MCF 10A (cell line): ENCODE measurements at regions not wholly inside any gene's neighbourhood (a gene's known extent, or its start where the extent isn't known, plus 50 kb on each side); places are given as distances from the start of the nearest gene placed in this dataset.

Source experiments
- BruUV-seq: library from RNA; stranded (reverse); fragments of 400-500 nt; replicated peaks from 2 replicates; lab custom pipeline; 2021; lab: Mats Ljungman, UMichigan
- CTCF ChIA-PET: fragments of 300-600 bp; sonication (Branson Sonifier 250); formaldehyde crosslinking; extraction: SDS; loops from one replicate; lab custom pipeline; 2021; ENCODE audit warnings: antibody characterized with exemption, inconsistent platforms; lab: Yijun Ruan, JAX
- POLR2A ChIA-PET: fragments of 300-600, 350-650 bp; sonication (Branson Sonifier 250); formaldehyde crosslinking; extraction: SDS; loops from one replicate; lab custom pipeline; 2020; ENCODE audit warnings: antibody characterized with exemption, inconsistent platforms; lab: Yijun Ruan, JAX
- DNase-seq: peaks from one replicate; pipeline ENCODE4 v3.0.0-alpha.2; 2018; ENCODE audit not compliant: unreplicated experiment
- H3K27ac Mint-ChIP-seq: one replicate; pipeline ENCODE4 v1.8.0; 2022; ENCODE audit warnings: mild to moderate bottlenecking, low read depth, mixed read lengths; ENCODE audit not compliant: unreplicated experiment
- H3K27me3 Mint-ChIP-seq: one replicate; pipeline ENCODE4 v1.8.0; 2022; ENCODE audit warnings: mixed read lengths; ENCODE audit not compliant: insufficient read depth, unreplicated experiment
- H3K36me3 Mint-ChIP-seq: one replicate; pipeline ENCODE4 v1.8.0; 2022; ENCODE audit warnings: mild to moderate bottlenecking, moderate library complexity, mixed read lengths; ENCODE audit not compliant: insufficient read depth, unreplicated experiment
- H3K4me1 Mint-ChIP-seq: one replicate; pipeline ENCODE4 v1.8.0; 2022; ENCODE audit warnings: mixed read lengths; ENCODE audit not compliant: insufficient read depth, unreplicated experiment
- H3K4me3 Mint-ChIP-seq: one replicate; pipeline ENCODE4 v1.8.0; 2022; ENCODE audit warnings: mild to moderate bottlenecking, moderate library complexity, mixed read lengths; ENCODE audit not compliant: unreplicated experiment
- H3K9me3 Mint-ChIP-seq: one replicate; pipeline ENCODE4 v1.8.0; 2022; ENCODE audit warnings: mixed read lengths; ENCODE audit not compliant: unreplicated experiment
- intact Hi-C: fragments of 100-400 bp; cut with micrococcal nuclease; formaldehyde crosslinking; loops from 2 replicates; pipeline ENCODE4 v1.14.1; 2022
- TF ChIP-seq, protein P1 (sequence below): fragments of 200-600 bp; IDR thresholded peaks from one replicate; pipeline ENCODE4 v1.8.0; 2022; ENCODE audit warnings: antibody characterized with exemption, mild to moderate bottlenecking; ENCODE audit not compliant: unreplicated experiment

- H3K4me1 Mint-ChIP-seq: peaks cover 8% of the 10 kb centered on the region
- no peaks in the 10 kb centered on the region for H3K9me3 Mint-ChIP-seq
- intact Hi-C loops: no loop called here
- no peaks in the 10 kb centered on the region for H3K36me3 Mint-ChIP-seq
- CTCF ChIA-PET: interaction anchor here (0.7 kb wide), 1 partner anchor 963 kb away, joined by 3 read pairs; no protein-coding TSS in a partner anchor
- POLR2A ChIA-PET: no interaction called here
- no peak for DNase-seq
- TF ChIP-seq, protein P1, sequence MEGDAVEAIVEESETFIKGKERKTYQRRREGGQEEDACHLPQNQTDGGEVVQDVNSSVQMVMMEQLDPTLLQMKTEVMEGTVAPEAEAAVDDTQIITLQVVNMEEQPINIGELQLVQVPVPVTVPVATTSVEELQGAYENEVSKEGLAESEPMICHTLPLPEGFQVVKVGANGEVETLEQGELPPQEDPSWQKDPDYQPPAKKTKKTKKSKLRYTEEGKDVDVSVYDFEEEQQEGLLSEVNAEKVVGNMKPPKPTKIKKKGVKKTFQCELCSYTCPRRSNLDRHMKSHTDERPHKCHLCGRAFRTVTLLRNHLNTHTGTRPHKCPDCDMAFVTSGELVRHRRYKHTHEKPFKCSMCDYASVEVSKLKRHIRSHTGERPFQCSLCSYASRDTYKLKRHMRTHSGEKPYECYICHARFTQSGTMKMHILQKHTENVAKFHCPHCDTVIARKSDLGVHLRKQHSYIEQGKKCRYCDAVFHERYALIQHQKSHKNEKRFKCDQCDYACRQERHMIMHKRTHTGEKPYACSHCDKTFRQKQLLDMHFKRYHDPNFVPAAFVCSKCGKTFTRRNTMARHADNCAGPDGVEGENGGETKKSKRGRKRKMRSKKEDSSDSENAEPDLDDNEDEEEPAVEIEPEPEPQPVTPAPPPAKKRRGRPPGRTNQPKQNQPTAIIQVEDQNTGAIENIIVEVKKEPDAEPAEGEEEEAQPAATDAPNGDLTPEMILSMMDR: no peak
- no peak overlapping the region for H3K27ac Mint-ChIP-seq
- BruUV-seq: no TSS peak
- no peaks in the 10 kb centered on the region for H3K27me3 Mint-ChIP-seq
- H3K4me3 Mint-ChIP-seq: no peak overlapping the region
Measured at GRCh38 chr10:121306159-121306673, 292.0 kb downstream of the FGFR2 start.

DNA sequence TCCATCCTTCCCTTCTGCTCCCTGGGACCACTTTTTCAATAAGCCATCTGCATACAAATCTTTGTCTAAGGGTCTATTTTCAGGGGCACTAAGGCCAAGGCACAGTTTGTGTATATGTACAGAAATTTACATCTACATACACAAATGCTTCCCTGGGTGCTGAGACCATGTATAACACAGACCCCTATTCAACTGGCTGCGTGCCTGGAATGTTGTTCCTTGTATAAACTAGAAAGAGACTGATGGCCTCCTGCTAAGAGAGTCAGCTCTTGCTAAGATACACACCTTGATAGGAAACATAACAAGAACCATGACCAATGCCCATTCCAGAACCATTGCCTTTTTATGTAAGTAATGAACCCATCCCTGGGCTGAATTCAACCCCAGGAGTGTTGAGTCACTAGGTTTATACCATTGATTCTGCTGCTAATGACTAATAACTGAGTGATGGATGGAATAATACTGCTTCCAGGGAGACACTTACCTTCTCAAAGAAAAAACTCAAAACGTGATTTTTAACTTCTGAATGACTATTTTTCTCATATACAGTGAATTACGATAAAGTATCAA is 290.7 kb downstream of the FGFR2 start:
- TF ChIP-seq, protein P1: no peak
- CTCF ChIA-PET: no interaction called here
- H3K27ac Mint-ChIP-seq: no peak overlapping the region
- BruUV-seq: no TSS peak
- H3K36me3 Mint-ChIP-seq: no peaks in the 10 kb centered on the region
- POLR2A ChIA-PET: interaction anchor here (0.6 kb wide), 1 partner anchor 215 kb away, joined by 3 read pairs; no protein-coding TSS in a partner anchor
- H3K27me3 Mint-ChIP-seq: no peaks in the 10 kb centered on the region
- DNase-seq: no peak
- no peaks in the 10 kb centered on the region for H3K9me3 Mint-ChIP-seq
- H3K4me3 Mint-ChIP-seq: no peak overlapping the region
- H3K4me1 Mint-ChIP-seq: peaks cover 8% of the 10 kb centered on the region
- intact Hi-C loops: no loop called here

DNA sequence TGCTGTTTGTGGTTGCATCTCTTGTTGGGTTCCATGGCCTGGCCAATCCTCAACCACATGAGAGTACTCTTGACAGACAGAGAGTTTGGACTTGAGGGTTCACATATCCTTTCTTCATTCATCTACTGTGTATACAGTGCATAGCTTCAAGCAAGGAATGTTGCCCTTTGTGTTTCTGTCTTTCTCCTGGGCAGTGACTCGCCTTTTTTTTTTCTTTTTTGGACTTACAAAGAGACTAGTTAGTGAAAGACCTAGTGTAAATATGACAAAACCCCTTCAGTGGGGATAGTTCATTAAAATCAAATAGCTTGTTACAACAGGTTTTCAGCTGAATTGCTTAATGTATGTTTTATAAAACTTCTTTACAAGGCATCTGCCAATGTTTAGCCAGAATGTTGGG is 290.2 kb downstream of the FGFR2 start:
- Mint-ChIP-seq H3K36me3 (no peaks in the 10 kb centered on the region), H3K27me3 (no peaks in the 10 kb centered on the region), H3K27ac (no peak overlapping the region), H3K4me1 (peaks cover 14% of the 10 kb centered on the region), H3K9me3 (no peaks in the 10 kb centered on the region), H3K4me3 (no peak overlapping the region)
- POLR2A ChIA-PET: interaction anchor here (0.6 kb wide), 1 partner anchor 215 kb away, joined by 3 read pairs; no protein-coding TSS in a partner anchor
- TF ChIP-seq, protein P1: no peak
- CTCF ChIA-PET: no interaction called here
- intact Hi-C loops: no loop called here
- BruUV-seq: no TSS peak
- DNase-seq: no peak

- Mint-ChIP-seq H3K27me3 (no peaks in the 10 kb centered on the region), H3K9me3 (no peaks in the 10 kb centered on the region), H3K36me3 (no peaks in the 10 kb centered on the region), H3K27ac (no peak overlapping the region), H3K4me3 (no peak overlapping the region), H3K4me1 (peaks cover 17% of the 10 kb centered on the region)
- intact Hi-C loops: no loop called here
- DNase-seq: no peak
- CTCF ChIA-PET: interaction anchor here (1.0 kb wide), 1 partner anchor 421 kb away, joined by 3 read pairs; no protein-coding TSS in a partner anchor
- TF ChIP-seq, protein P1: no peak
- no TSS peak for BruUV-seq
- POLR2A ChIA-PET: no interaction called here
Measured at GRCh38 chr10:121309164-121309563, 289.1 kb downstream of the FGFR2 start.
